Stomach (tissue), 4 donors: ENCODE measurements at regions not wholly inside any gene's neighbourhood (a gene's known extent, or its start where the extent isn't known, plus 50 kb on each side); places are given as distances from the start of the nearest gene placed in this dataset.

Experiments used
- CTCF ChIP-seq, 7 experiments: fragments of 450-650 bp in 4 of 7; fragments of 200-600 bp in 3 of 7; sonication (generic) in 3 of 7; IDR thresholded peaks; one replicate each; pipeline ENCODE4 v1.5.1; 2016 to 2019; ENCODE audit warnings: antibody characterized with exemption in 7 of 7, control low read depth in 2 of 7, mild to moderate bottlenecking in 1 of 7
- POLR2A ChIP-seq, 4 donors: fragments of 450-650 bp; IDR thresholded peaks; one replicate each; pipeline ENCODE4 v1.6.1; 2016; ENCODE audit warnings: antibody characterized with exemption in 4 of 4, control low read depth in 2 of 4, mild to moderate bottlenecking in 1 of 4, moderate library complexity in 1 of 4
- POLR2AphosphoS5 ChIP-seq, 3 donors: sonication (generic); formaldehyde crosslinking; IDR thresholded peaks; one replicate each; pipeline ENCODE4 v1.6.1; 2016; ENCODE audit warnings: antibody characterized with exemption in 3 of 3

DNA sequence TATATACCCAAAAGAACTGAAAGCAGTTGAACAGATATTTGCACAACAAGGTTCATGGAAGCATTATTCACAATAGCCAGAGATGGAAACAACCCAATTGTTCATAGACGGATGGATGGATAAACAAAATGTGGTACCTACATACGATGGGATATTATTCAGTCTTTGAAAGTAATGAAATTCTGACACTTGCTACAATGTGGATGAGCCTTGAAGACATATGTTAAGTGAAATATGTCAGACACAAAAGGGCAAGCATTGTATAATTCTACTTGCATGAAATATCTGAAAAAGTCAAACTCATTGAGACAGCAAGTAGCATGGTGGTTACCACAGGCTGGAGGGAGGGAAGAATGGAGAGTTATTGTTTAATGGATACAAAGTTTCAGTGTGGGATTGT lies 696.1 kb downstream of the MATN1 start:
- TF ChIP-seq POLR2A (IDR thresholded peaks at IDR 0.05): no peak
- no peak for TF ChIP-seq CTCF (IDR thresholded peaks at IDR 0.05)
- TF ChIP-seq POLR2AphosphoS5 (IDR thresholded peaks at IDR 0.05): no peak
